ENCODE measurements at regions not wholly inside any gene's neighbourhood (a gene's known extent, or its start where the extent isn't known, plus 50 kb on each side); places are given as distances from the start of the nearest gene placed in this dataset.

DNA sequence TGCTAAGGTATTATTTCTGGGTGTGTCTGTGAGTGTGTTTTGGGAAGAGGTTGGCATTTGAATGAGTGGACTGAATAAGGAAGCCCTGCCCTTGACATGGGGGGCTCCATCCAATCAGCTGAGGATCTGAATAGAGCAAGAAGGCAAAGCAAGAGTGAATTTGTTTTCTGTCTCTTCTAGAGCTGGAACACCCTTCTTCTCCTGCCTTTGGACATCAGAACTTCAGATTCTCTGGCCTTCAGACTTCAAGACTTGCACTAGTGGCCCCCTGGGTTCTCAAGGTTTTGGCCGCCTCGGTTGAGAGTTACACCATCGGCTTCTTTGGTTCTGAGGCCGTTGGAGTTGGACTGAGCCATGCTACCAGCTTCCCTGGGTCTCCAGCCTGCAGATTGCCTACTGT is 448.6 kb downstream of the SHISA9 start:
- Histone ChIP-seq H3K27ac (ENCODE audit: control insufficient read depth, insufficient read depth) (no peak overlapping the region), H3K36me3 (ENCODE audit: control insufficient read depth in 2 of 2, insufficient read depth in 2 of 2, low read length in 1 of 2) (no peaks in the 10 kb centered on the region), H3K4me1 (ENCODE audit: control insufficient read depth, insufficient read depth, low read length) (no peaks in the 10 kb centered on the region), H3K4me3 (no peak overlapping the region), H3K9ac (ENCODE audit: control insufficient read depth, insufficient read depth, low read length) (no peak overlapping the region), H3K27me3 (replicated peaks in 1 of 2; ENCODE audit: control insufficient read depth in 2 of 2, insufficient read depth in 2 of 2, low read length in 1 of 2) (no peaks in the 10 kb centered on the region), H3K79me2 (ENCODE audit: control insufficient read depth, insufficient read depth, low read length) (no peaks in the 10 kb centered on the region), H3K4me2 (ENCODE audit: control insufficient read depth, insufficient read depth) (no peak overlapping the region), H3K9me3 (replicated peaks; ENCODE audit: control insufficient read depth, insufficient read depth, low read length) (no peaks in the 10 kb centered on the region), H4K20me1 (ENCODE audit: control insufficient read depth, insufficient read depth) (no peaks in the 10 kb centered on the region), H2AFZ (ENCODE audit: control insufficient read depth, low read depth, low read length) (no peak overlapping the region)
- ChIA-PET CTCF (interaction anchor here (1.1 to 1.9 kb wide), 2 partner anchors 11 to 26 kb away, joined by 3 read pairs; no protein-coding TSS in a partner anchor), POLR2A (interaction anchor here (0.7 kb wide), 1 partner anchor 81 kb away, joined by 3 read pairs; no protein-coding TSS in a partner anchor), RAD21 (ENCODE audit: unreplicated experiment) (no interaction called here), SMC1A (ENCODE audit: uncharacterized antibody, unreplicated experiment) (interaction anchor here (0.7 to 1.4 kb wide), 4 partner anchors 9 to 91 kb away, joined by 3 read pairs; no protein-coding TSS in a partner anchor)
- WGBS (ENCODE audit: insufficient coverage, insufficient replicate concordance, low lambda C conversion rate, missing lambda C conversion rate), result 3% methylated on average over 4 of the region's 4 CpGs
- intact Hi-C loops (cut with micrococcal nuclease; ENCODE audit: unreplicated experiment), result no loop called here
- in situ Hi-C loops (cut with MboI), result no loop called here
- FAIRE-seq, result no peak
- no TSS peak for BruUV-seq (replicated peaks)
- DNase-seq (ENCODE audit: low read depth, low spot score), result no peak
- no peak for ATAC-seq
- TF ChIP-seq BRCA1 (IDR thresholded peaks at IDR 0.05; ENCODE audit: low read depth, low read length) (no peak), BMI1 (IDR thresholded peaks at IDR 0.05; ENCODE audit: borderline replicate concordance) (no peak), ZNF24 (IDR thresholded peaks at IDR 0.05) (no peak)

DNA sequence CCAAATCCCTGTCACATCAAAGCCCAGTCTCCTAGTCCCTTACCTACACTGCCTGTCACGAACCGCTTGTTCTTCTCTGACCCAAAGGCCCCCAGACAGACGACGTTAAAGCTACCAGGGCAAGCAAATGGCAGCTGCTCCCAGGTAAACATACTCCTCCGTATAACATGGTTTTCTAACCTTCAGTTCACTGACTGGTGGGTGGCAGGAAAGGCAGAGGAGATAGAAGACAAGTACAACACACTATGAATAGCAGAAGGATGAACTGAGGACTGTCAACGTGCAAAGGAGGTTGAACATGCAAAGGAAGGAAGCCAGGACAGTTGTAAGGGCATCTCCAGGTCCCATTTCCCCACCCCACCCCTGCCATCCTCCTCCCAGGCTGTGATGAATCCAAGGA is 449.8 kb downstream of the SHISA9 start:
- Histone ChIP-seq H3K79me2 (ENCODE audit: control insufficient read depth, insufficient read depth, low read length) (no peaks in the 10 kb centered on the region), H3K4me1 (ENCODE audit: control insufficient read depth, insufficient read depth, low read length) (no peaks in the 10 kb centered on the region), H3K4me3 (no peak overlapping the region), H3K9me3 (replicated peaks; ENCODE audit: control insufficient read depth, insufficient read depth, low read length) (no peaks in the 10 kb centered on the region), H2AFZ (ENCODE audit: control insufficient read depth, low read depth, low read length) (no peak overlapping the region), H3K27me3 (replicated peaks in 1 of 2; ENCODE audit: control insufficient read depth in 2 of 2, insufficient read depth in 2 of 2, low read length in 1 of 2) (no peaks in the 10 kb centered on the region), H3K4me2 (ENCODE audit: control insufficient read depth, insufficient read depth) (no peak overlapping the region), H3K27ac (ENCODE audit: control insufficient read depth, insufficient read depth) (no peak overlapping the region), H3K9ac (ENCODE audit: control insufficient read depth, insufficient read depth, low read length) (no peak overlapping the region), H3K36me3 (ENCODE audit: control insufficient read depth in 2 of 2, insufficient read depth in 2 of 2, low read length in 1 of 2) (no peaks in the 10 kb centered on the region), H4K20me1 (ENCODE audit: control insufficient read depth, insufficient read depth) (no peaks in the 10 kb centered on the region)
- no peak for ATAC-seq
- FAIRE-seq, result no peak
- 52% methylated on average over 6 of the region's 6 CpGs for WGBS (ENCODE audit: insufficient coverage, insufficient replicate concordance, low lambda C conversion rate, missing lambda C conversion rate)
- intact Hi-C loops (cut with micrococcal nuclease; ENCODE audit: unreplicated experiment), result no loop called here
- no peak for DNase-seq (ENCODE audit: low read depth, low spot score)
- CTCF ChIA-PET, result no interaction called here
- SMC1A ChIA-PET (ENCODE audit: uncharacterized antibody, unreplicated experiment), result interaction anchor here (0.6 to 1.7 kb wide), 4 partner anchors 13 to 130 kb away, joined by 3 to 4 read pairs (median 4); no protein-coding TSS in a partner anchor
- no TSS peak for BruUV-seq (replicated peaks)
- RAD21 ChIA-PET (ENCODE audit: unreplicated experiment), result interaction anchor here (0.6 to 1.2 kb wide), 2 partner anchors 9 to 454 kb away, joined by 3 read pairs; no protein-coding TSS in a partner anchor
- POLR2A ChIA-PET, result no interaction called here
- TF ChIP-seq ZNF217 (IDR thresholded peaks at IDR 0.05), result no peak
- TF ChIP-seq STAT1 (conservative IDR thresholded peaks at IDR 0.05), result no peak
- no peak for TF ChIP-seq MTA2 (IDR thresholded peaks at IDR 0.05; ENCODE audit: low read depth)
- TF ChIP-seq POLR2AphosphoS2 (IDR thresholded peaks at IDR 0.05; ENCODE audit: low read depth, low read length), result no peak
- TF ChIP-seq ZNF622 (IDR thresholded peaks at IDR 0.05), result no peak
- in situ Hi-C loops (cut with MboI), result no loop called here
